HepG2 (cell line): ENCODE measurements at regions not wholly inside any gene's neighbourhood (a gene's known extent, or its start where the extent isn't known, plus 50 kb on each side); places are given as distances from the start of the nearest gene placed in this dataset.

Experiments used
- ATF7 ChIP-seq, 2 experiments: fragments of 450-650 bp in 1 of 2; sonication (generic) in 1 of 2; formaldehyde crosslinking in 1 of 2; IDR thresholded peaks; 2 replicates each; pipeline versions ENCODE4 v1.4.0 to v1.6.1; 2016 to 2020; ENCODE audit warnings: antibody characterized with exemption in 1 of 2, mild to moderate bottlenecking in 1 of 2, missing genetic modification reagents in 1 of 2
- CENPT ChIP-seq: sonication (generic); formaldehyde crosslinking; IDR thresholded peaks from 2 replicates; pipeline ENCODE4 v1.8.0; 2022; ENCODE audit warnings: low read depth, mild to moderate bottlenecking, moderate library complexity, missing genetic modification reagents
- GPBP1L1 ChIP-seq: sonication (generic); formaldehyde crosslinking; IDR thresholded peaks from 2 replicates; pipeline ENCODE4 v1.5.0; 2020; ENCODE audit warnings: mild to moderate bottlenecking, missing genetic modification reagents
- HDAC2 ChIP-seq: sonication (generic); formaldehyde crosslinking; IDR thresholded peaks from 2 replicates; pipeline ENCODE4 v1.4.0; 2020; ENCODE audit warnings: missing genetic modification reagents
- MEF2D ChIP-seq: sonication (generic); formaldehyde crosslinking; IDR thresholded peaks from 2 replicates; pipeline ENCODE4 v1.5.1; 2020; ENCODE audit warnings: mild to moderate bottlenecking, missing genetic modification reagents
- ZNF142 ChIP-seq: sonication (generic); formaldehyde crosslinking; IDR thresholded peaks from 2 replicates; pipeline ENCODE4 v1.4.0; 2020; ENCODE audit warnings: missing genetic modification reagents
- ZNF543 ChIP-seq: sonication (generic); formaldehyde crosslinking; IDR thresholded peaks from 2 replicates; pipeline ENCODE4 v1.4.0; 2020; ENCODE audit warnings: mild to moderate bottlenecking, missing genetic modification reagents
- ZNF557 ChIP-seq: sonication (generic); formaldehyde crosslinking; IDR thresholded peaks from 2 replicates; pipeline ENCODE4 v1.4.0; 2020; ENCODE audit warnings: missing genetic modification reagents
- ZNF564 ChIP-seq: sonication (generic); formaldehyde crosslinking; IDR thresholded peaks from 2 replicates; pipeline ENCODE4 v1.8.1; 2023; ENCODE audit warnings: mild to moderate bottlenecking, missing genetic modification reagents
- ZSCAN31 ChIP-seq: sonication (generic); formaldehyde crosslinking; IDR thresholded peaks from 2 replicates; pipeline ENCODE4 v1.5.0; 2020; ENCODE audit warnings: low read depth, mild to moderate bottlenecking, missing genetic modification reagents
- TF ChIP-seq, protein P1 (sequence below): sonication (generic); IDR thresholded peaks from 2 replicates; pipeline ENCODE4 v1.6.1; 2016; ENCODE audit warnings: low read depth, borderline replicate concordance

DNA sequence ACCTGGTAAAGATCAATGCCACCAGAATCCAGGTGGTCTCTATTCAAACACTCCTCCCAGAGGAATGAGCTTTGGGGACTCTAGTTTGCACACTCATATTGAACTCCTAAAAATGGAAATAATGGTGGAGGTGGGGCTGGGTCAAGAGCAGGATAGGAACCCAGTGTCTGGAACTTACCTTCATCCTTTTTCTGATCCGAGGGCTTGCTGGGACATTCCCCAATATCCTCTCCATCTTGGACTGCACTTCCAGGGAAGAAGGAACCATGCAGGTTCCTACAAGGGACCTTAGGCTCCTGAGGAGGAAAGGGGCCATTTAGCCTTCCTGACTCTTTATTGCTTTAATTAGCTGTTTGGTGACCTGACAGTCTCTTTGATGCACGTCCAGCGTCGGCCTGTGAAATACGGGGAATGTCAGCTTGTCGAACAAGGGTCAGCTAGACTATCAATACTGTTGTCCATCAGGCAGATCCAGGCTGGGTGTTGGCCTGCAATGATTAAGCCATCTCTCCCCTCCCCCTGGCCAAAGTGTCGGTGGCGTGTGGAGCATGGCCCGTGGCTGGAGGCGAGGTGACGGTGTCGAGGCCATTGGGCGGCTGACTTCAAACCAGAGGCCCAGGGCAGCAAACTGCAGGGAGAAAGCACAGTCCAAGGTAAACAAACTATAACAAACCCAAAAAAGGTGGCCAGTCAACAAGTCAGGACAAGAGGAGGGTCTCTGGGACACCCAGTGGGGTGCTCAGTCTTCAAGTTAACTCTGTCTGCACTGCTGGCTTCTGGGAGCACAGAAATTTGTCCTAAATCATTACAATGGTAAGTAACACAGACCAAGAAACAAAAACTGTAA is 405.2 kb upstream of the TBX3 start (continued):
- TF ChIP-seq MEF2D (CRISPR knock-in tag) (peak; percentile 91; the same call in 1 of the 2 replicates), ZNF564 (0 out of 2 replicates have a peak, but pooled peaks have one; percentile 29), GPBP1L1 (CRISPR knock-in tag) (no peak), CENPT (CRISPR knock-in tag) (peak; percentile 56; the same call in 1 of the 2 replicates), HDAC2 (peak; percentile 92), ZNF543 (no peak), ATF7 (IDR thresholded peaks at IDR 0.05) (no peak), ATF7 (CRISPR knock-in tag; IDR thresholded peaks at IDR 0.05) (peak; percentile 31; the same call in 1 of the 2 replicates), ZSCAN31 (peak; percentile 38; the same call in 1 of the 2 replicates), ZNF142 (CRISPR knock-in tag) (0 out of 2 replicates have a peak, but pooled peaks have one; percentile 28), ZNF557 (CRISPR knock-in tag) (peak; percentile 75; the same call in 1 of the 2 replicates)
- TF ChIP-seq, protein P1, sequence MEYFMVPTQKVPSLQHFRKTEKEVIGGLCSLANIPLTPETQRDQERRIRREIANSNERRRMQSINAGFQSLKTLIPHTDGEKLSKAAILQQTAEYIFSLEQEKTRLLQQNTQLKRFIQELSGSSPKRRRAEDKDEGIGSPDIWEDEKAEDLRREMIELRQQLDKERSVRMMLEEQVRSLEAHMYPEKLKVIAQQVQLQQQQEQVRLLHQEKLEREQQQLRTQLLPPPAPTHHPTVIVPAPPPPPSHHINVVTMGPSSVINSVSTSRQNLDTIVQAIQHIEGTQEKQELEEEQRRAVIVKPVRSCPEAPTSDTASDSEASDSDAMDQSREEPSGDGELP = peak; percentile 47; the same call in 1 of the 2 replicates
